Lower lobe of right lung (tissue), 2 donors: ENCODE measurements at regions not wholly inside any gene's neighbourhood (a gene's known extent, or its start where the extent isn't known, plus 50 kb on each side); places are given as distances from the start of the nearest gene placed in this dataset.

Source experiments
- ATAC-seq, 2 donors: fragments of 200-7000 bp; cut with Tn5 transposase; one replicate each; pipeline ENCODE4 v1.9.1; 2020 to 2022; ENCODE audit warnings: mild to moderate bottlenecking in 2 of 2, moderate library complexity in 2 of 2
- DNase-seq: peaks from one replicate; pipeline ENCODE4 v3.0.0-alpha.2; 2020
- H3K27ac ChIP-seq: fragments of 200-600 bp; one replicate; pipeline ENCODE4 v1.8.0; 2022
- H3K27me3 ChIP-seq: fragments of 200-600 bp; one replicate; pipeline ENCODE4 v1.8.0; 2022; ENCODE audit warnings: low read depth
- H3K36me3 ChIP-seq: fragments of 200-600 bp; one replicate; pipeline ENCODE4 v1.8.0; 2022; ENCODE audit warnings: mild to moderate bottlenecking
- H3K4me1 ChIP-seq: fragments of 200-600 bp; one replicate; pipeline ENCODE4 v1.8.0; 2022
- H3K4me3 ChIP-seq: fragments of 200-600 bp; one replicate; pipeline ENCODE4 v1.8.0; 2022; ENCODE audit warnings: mild to moderate bottlenecking
- H3K9me3 ChIP-seq: fragments of 200-600 bp; one replicate; pipeline ENCODE4 v1.8.0; 2022
- intact Hi-C: fragments of 100-400 bp; cut with DNase I; formaldehyde crosslinking; loops from one replicate; pipeline ENCODE4 v1.11.0; 2022
- TF ChIP-seq, protein P1 (sequence below): fragments of 200-600 bp; IDR thresholded peaks from one replicate; pipeline ENCODE4 v1.8.0; 2022; ENCODE audit warnings: antibody characterized with exemption, mild to moderate bottlenecking
- donor health status: DM: no; HTN: yes; CAD: no; lungs with severe emphysema.

- Histone ChIP-seq H3K4me1 (no peaks in the 10 kb centered on the region), H3K9me3 (peaks cover 3% of the 10 kb centered on the region), H3K27ac (no peak overlapping the region), H3K27me3 (no peaks in the 10 kb centered on the region), H3K4me3 (no peak overlapping the region), H3K36me3 (no peaks in the 10 kb centered on the region)
- intact Hi-C loops, result no loop called here
- TF ChIP-seq, protein P1, sequence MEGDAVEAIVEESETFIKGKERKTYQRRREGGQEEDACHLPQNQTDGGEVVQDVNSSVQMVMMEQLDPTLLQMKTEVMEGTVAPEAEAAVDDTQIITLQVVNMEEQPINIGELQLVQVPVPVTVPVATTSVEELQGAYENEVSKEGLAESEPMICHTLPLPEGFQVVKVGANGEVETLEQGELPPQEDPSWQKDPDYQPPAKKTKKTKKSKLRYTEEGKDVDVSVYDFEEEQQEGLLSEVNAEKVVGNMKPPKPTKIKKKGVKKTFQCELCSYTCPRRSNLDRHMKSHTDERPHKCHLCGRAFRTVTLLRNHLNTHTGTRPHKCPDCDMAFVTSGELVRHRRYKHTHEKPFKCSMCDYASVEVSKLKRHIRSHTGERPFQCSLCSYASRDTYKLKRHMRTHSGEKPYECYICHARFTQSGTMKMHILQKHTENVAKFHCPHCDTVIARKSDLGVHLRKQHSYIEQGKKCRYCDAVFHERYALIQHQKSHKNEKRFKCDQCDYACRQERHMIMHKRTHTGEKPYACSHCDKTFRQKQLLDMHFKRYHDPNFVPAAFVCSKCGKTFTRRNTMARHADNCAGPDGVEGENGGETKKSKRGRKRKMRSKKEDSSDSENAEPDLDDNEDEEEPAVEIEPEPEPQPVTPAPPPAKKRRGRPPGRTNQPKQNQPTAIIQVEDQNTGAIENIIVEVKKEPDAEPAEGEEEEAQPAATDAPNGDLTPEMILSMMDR, result no peak
- no peak for DNase-seq
- no peak for ATAC-seq
These were observed 496.5 kb upstream of the CDH11 start for GRCh38 chr16:65618333-65618732.

DNA sequence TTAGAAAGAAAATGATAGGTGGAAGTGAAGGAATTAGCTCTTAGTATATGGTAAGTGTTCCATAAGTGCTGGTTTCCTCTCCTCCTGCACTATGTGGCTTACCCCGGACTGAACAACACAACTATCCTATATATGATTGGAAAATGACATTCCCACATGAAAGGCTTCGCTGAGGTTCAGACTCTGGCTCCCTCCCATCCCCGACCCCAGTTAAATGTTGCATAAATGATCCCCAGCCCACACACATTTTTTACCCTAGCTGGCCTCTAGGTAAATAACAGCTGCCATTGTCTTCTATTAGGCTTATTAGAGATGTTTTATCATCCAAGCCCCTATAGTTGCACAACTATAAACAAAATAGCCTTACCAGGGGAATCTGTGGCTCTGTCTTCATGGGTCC is 495.6 kb upstream of the CDH11 start:
- Histone ChIP-seq H3K4me1 (no peaks in the 10 kb centered on the region), H3K27ac (no peak overlapping the region), H3K27me3 (no peaks in the 10 kb centered on the region), H3K36me3 (no peaks in the 10 kb centered on the region), H3K9me3 (peaks cover 3% of the 10 kb centered on the region), H3K4me3 (no peak overlapping the region)
- ATAC-seq (no peak), DNase-seq (no peak)
- intact Hi-C loops, result no loop called here
- TF ChIP-seq, protein P1, result no peak

- Histone ChIP-seq H3K9me3 (no peaks in the 10 kb centered on the region), H3K27me3 (no peaks in the 10 kb centered on the region), H3K36me3 (no peaks in the 10 kb centered on the region), H3K27ac (no peak overlapping the region), H3K4me1 (no peaks in the 10 kb centered on the region), H3K4me3 (no peak overlapping the region)
- TF ChIP-seq, protein P1, result no peak
- no peak for DNase-seq
- intact Hi-C loops, result no loop called here
- ATAC-seq, result no peak
These were observed 486.6 kb upstream of the CDH11 start for GRCh38 chr16:65608455-65608854.

DNA sequence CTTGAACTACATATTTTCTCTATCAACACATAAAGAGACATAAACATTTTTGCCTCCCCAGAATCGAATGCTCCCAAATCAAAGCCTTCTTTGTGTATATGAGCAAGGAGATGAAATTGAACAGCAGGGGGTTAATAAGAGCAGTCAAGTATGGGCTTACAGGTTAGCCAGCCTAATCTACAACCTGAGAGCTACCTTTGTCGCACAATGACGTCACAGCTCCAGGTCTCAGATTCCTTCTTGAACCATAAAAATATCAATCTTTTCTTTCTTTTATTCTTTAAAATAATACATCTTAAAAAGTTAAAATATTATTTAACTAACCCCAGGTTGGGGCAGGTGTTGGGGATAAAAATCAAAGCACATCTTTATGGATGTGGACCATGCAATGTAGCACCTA is 482.9 kb upstream of the CDH11 start:
- TF ChIP-seq, protein P1, result no peak
- no peaks in the 10 kb centered on the region for H3K9me3 ChIP-seq
- H3K4me1 ChIP-seq, result no peaks in the 10 kb centered on the region
- ATAC-seq (no peak), DNase-seq (no peak)
- intact Hi-C loops, result no loop called here
- no peaks in the 10 kb centered on the region for H3K36me3 ChIP-seq
- no peak overlapping the region for H3K4me3 ChIP-seq
- no peak overlapping the region for H3K27ac ChIP-seq
- H3K27me3 ChIP-seq, result no peaks in the 10 kb centered on the region

GRCh38 chr16:65601781-65602180 is 479.9 kb upstream of the CDH11 start:
- H3K4me1 ChIP-seq, result no peaks in the 10 kb centered on the region
- intact Hi-C loops, result no loop called here
- H3K36me3 ChIP-seq, result no peaks in the 10 kb centered on the region
- no peak overlapping the region for H3K4me3 ChIP-seq
- no peaks in the 10 kb centered on the region for H3K9me3 ChIP-seq
- TF ChIP-seq, protein P1, result no peak
- no peak for ATAC-seq
- no peaks in the 10 kb centered on the region for H3K27me3 ChIP-seq
- no peak overlapping the region for H3K27ac ChIP-seq
- no peak for DNase-seq

GRCh38 chr16:65600629-65601028 is 478.8 kb upstream of the CDH11 start:
- H3K27ac ChIP-seq, result no peak overlapping the region
- no peaks in the 10 kb centered on the region for H3K4me1 ChIP-seq
- TF ChIP-seq, protein P1, result no peak
- no peaks in the 10 kb centered on the region for H3K9me3 ChIP-seq
- intact Hi-C loops, result no loop called here
- H3K36me3 ChIP-seq, result no peaks in the 10 kb centered on the region
- no peak for ATAC-seq
- no peaks in the 10 kb centered on the region for H3K27me3 ChIP-seq
- no peak for DNase-seq
- no peak overlapping the region for H3K4me3 ChIP-seq
